PC-3 (cell line): ENCODE measurements at regions not wholly inside any gene's neighbourhood (a gene's known extent, or its start where the extent isn't known, plus 50 kb on each side); places are given as distances from the start of the nearest gene placed in this dataset.
A peak's percentile ranks its signal among the peaks of the same experiment; 100 is the strongest.

Source experiments
- ATAC-seq: fragments of 200-7000 bp; cut with Tn5 transposase; 2 replicates; pipeline ENCODE4 v1.9.1; 2020; ENCODE audit warnings: mild to moderate bottlenecking, moderate library complexity
- BruUV-seq: library from RNA; stranded (reverse); fragments of 400-500 nt; replicated peaks from 2 replicates; lab custom pipeline; 2021; lab: Mats Ljungman, UMichigan
- CTCF ChIA-PET: fragments of 300-600 bp; sonication (Branson Sonifier 250); formaldehyde crosslinking; loops from one replicate; lab custom pipeline; 2022; ENCODE audit warnings: antibody characterized with exemption; lab: Charles Lee
- POLR2A ChIA-PET: fragments of 300-600 bp; sonication (Branson Sonifier 250); formaldehyde crosslinking; loops from one replicate; lab custom pipeline; 2022; ENCODE audit warnings: antibody characterized with exemption; ENCODE audit not compliant: unreplicated experiment; lab: Charles Lee
- DNase-seq: peaks from one replicate; pipeline ENCODE4 v3.0.0-alpha.2; 2015
- H2AFZ ChIP-seq: fragments of 300-600 bp; sonication (generic); 2 replicates; pipeline ENCODE4 v1.6.0; 2016; ENCODE audit warnings: antibody characterized with exemption, low read length
- H3F3A ChIP-seq: fragments of 300-600 bp; sonication (generic); one replicate; pipeline ENCODE4 v1.6.0; 2017; ENCODE audit warnings: antibody characterized with exemption, low read length, control low read depth, mild to moderate bottlenecking; ENCODE audit not compliant: unreplicated experiment
- H3K27ac ChIP-seq: fragments of 300-600 bp; sonication (generic); 2 replicates; pipeline ENCODE4 v1.5.1; 2016; ENCODE audit warnings: mild to moderate bottlenecking, low read length
- H3K27me3 ChIP-seq: fragments of 300-600 bp; sonication (generic); 2 replicates; pipeline ENCODE4 v1.6.1; 2016; ENCODE audit warnings: low read length, mixed read lengths
- H3K36me3 ChIP-seq: fragments of 300-600 bp; sonication (generic); 2 replicates; pipeline ENCODE4 v1.6.1; 2016; ENCODE audit warnings: low read depth, mixed run types, low read length, mixed read lengths
- H3K4me1 ChIP-seq: fragments of 300-600 bp; sonication (generic); 2 replicates; pipeline ENCODE4 v1.5.1; 2016; ENCODE audit warnings: low read length; ENCODE audit not compliant: insufficient read depth
- H3K4me2 ChIP-seq: fragments of 300-600 bp; sonication (generic); 2 replicates; pipeline ENCODE4 v1.6.0; 2016; ENCODE audit warnings: low read length
- H3K4me3 ChIP-seq: fragments of 300-600 bp; sonication (generic); 2 replicates; pipeline ENCODE4 v1.5.1; 2016; ENCODE audit warnings: mild to moderate bottlenecking, low read length, mixed read lengths
- H3K79me2 ChIP-seq: fragments of 300-600 bp; sonication (generic); 2 replicates; pipeline ENCODE4 v1.6.1; 2017; ENCODE audit warnings: low read length, mixed read lengths
- H3K9ac ChIP-seq: fragments of 300-600 bp; sonication (generic); 2 replicates; pipeline ENCODE4 v1.6.0; 2016; ENCODE audit warnings: mild to moderate bottlenecking, low read length
- H3K9me2 ChIP-seq: fragments of 300-600 bp; sonication (generic); replicated peaks from 2 replicates; pipeline ENCODE4 v1.6.1; 2016; ENCODE audit warnings: mixed run types, low read length, mixed read lengths
- H3K9me3 ChIP-seq: fragments of 300-600 bp; sonication (generic); 2 replicates; pipeline ENCODE4 v1.6.1; 2016; ENCODE audit warnings: low read length, mixed read lengths
- H4K20me1 ChIP-seq: fragments of 300-600 bp; sonication (generic); 2 replicates; pipeline ENCODE4 v1.6.1; 2016; ENCODE audit warnings: low read length, mixed read lengths
- EZH2 ChIP-seq: fragments of 300-600 bp; sonication (generic); IDR thresholded peaks from one replicate; pipeline ENCODE4 v1.6.1; 2017; ENCODE audit warnings: antibody characterized with exemption, mild to moderate bottlenecking, low read length; ENCODE audit not compliant: unreplicated experiment
- EZH2phosphoT487 ChIP-seq: fragments of 300-600 bp; sonication (generic); IDR thresholded peaks from 2 replicates; pipeline ENCODE4 v1.6.1; 2018; ENCODE audit warnings: mild to moderate bottlenecking, antibody characterized with exemption, low read length, borderline replicate concordance
- intact Hi-C: fragments of 100-400 bp; cut with micrococcal nuclease; formaldehyde crosslinking; loops from 2 replicates; pipeline ENCODE4 v1.9.0; 2023
- TF ChIP-seq, protein P1 (sequence below): fragments of 300-600 bp; sonication (generic); conservative IDR thresholded peaks from 2 replicates; pipeline ENCODE4 v1.5.1; 2017; ENCODE audit warnings: antibody characterized with exemption, low read depth, mild to moderate bottlenecking, low read length

DNA sequence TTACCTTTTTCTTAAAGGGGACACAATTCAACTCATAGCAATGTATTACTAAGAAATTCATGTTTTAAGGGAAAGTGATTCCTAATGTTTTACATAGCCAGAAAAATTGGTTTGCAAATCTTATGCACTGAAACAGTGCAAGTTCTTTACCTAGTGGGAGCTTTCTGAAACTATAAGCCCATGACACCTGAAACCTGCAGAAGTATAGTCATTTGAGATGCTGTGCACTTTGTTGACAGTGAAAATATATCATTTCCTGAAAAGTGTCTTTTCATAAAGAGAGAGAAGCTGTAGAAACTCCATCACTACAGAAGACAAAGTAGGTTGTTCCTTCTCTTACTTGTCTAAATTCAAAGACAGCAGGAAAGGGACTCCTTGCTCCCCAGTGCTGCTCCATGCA lies 517.1 kb downstream of the LMO7 start:
- no TSS peak for BruUV-seq
- Histone ChIP-seq H3K27me3 (no peaks in the 10 kb centered on the region), H3K4me1 (peaks cover 7% of the 10 kb centered on the region), H2AFZ (no peak overlapping the region), H3K4me3 (no peak overlapping the region), H3F3A (no peaks in the 10 kb centered on the region), H4K20me1 (no peaks in the 10 kb centered on the region), H3K9me3 (no peaks in the 10 kb centered on the region), H3K36me3 (no peaks in the 10 kb centered on the region), H3K9ac (no peak overlapping the region), H3K9me2 (no peaks in the 10 kb centered on the region), H3K79me2 (no peaks in the 10 kb centered on the region), H3K4me2 (no peak overlapping the region), H3K27ac (no peak overlapping the region)
- TF ChIP-seq EZH2phosphoT487: no peak
- TF ChIP-seq EZH2: no peak
- TF ChIP-seq, protein P1, sequence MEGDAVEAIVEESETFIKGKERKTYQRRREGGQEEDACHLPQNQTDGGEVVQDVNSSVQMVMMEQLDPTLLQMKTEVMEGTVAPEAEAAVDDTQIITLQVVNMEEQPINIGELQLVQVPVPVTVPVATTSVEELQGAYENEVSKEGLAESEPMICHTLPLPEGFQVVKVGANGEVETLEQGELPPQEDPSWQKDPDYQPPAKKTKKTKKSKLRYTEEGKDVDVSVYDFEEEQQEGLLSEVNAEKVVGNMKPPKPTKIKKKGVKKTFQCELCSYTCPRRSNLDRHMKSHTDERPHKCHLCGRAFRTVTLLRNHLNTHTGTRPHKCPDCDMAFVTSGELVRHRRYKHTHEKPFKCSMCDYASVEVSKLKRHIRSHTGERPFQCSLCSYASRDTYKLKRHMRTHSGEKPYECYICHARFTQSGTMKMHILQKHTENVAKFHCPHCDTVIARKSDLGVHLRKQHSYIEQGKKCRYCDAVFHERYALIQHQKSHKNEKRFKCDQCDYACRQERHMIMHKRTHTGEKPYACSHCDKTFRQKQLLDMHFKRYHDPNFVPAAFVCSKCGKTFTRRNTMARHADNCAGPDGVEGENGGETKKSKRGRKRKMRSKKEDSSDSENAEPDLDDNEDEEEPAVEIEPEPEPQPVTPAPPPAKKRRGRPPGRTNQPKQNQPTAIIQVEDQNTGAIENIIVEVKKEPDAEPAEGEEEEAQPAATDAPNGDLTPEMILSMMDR: no peak
- ATAC-seq (no peak), DNase-seq (no peak)
- CTCF ChIA-PET: no interaction called here
- POLR2A ChIA-PET: no interaction called here
- intact Hi-C loops: no loop called here

DNA sequence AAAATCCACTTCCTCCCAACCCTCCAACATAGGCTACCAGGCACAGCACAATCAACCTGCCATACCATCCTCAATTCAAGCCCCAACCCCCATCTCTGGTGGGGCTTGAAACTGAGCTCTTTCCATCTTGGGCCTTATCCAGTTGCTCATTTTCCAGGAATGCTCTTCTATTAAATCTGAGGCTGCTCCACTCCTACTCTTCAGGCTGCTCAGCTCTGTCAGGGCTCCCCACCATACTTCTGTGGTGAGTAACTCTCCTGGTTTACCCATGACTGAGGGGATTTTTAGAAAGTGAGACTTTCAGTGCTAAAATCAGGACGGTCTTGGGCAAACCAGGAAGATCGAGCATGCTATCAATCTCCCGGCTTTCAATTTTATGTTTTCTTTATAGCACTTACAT lies 512.8 kb downstream of the LMO7 start:
- H3K9me2 ChIP-seq: no peaks in the 10 kb centered on the region
- no peaks in the 10 kb centered on the region for H3F3A ChIP-seq
- no peak overlapping the region for H3K4me3 ChIP-seq
- TF ChIP-seq EZH2phosphoT487 (no peak), EZH2 (no peak)
- TF ChIP-seq, protein P1: no peak
- intact Hi-C loops: no loop called here
- DNase-seq (peak; percentile 59), ATAC-seq (peak; percentile 56)
- no peaks in the 10 kb centered on the region for H3K27me3 ChIP-seq
- H3K27ac ChIP-seq: no peak overlapping the region
- H4K20me1 ChIP-seq: no peaks in the 10 kb centered on the region
- H3K9me3 ChIP-seq: no peaks in the 10 kb centered on the region
- peaks cover 7% of the 10 kb centered on the region for H3K4me1 ChIP-seq
- H3K4me2 ChIP-seq: peak overlapping the region; percentile 22; the same call in 1 of the 2 replicates
- H3K79me2 ChIP-seq: no peaks in the 10 kb centered on the region
- CTCF ChIA-PET: interaction anchor here (0.5 kb wide), 1 partner anchor 102 kb away, joined by 4 read pairs; no protein-coding TSS in a partner anchor
- POLR2A ChIA-PET: no interaction called here
- BruUV-seq: no TSS peak
- H2AFZ ChIP-seq: no peak overlapping the region
- H3K36me3 ChIP-seq: no peaks in the 10 kb centered on the region
- H3K9ac ChIP-seq: no peak overlapping the region

DNA sequence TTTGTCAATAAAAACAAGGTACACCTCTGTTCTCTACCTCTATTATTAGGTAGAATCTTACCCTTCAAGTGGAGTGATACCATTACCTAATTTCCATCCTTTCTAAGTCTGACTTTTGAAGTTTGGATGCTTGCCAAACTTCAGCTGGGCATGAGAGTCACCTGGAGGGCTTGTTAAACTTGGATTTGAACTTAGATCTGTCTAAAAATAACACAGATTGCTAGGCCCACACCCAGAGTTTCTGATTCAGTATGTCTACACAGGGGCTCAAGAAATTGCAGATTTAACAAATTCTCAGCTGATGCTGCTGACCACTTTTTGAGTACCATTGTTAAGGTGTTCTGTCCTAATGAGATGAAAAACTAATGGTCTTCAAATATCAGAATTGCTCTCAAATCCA lies 512.2 kb downstream of the LMO7 start:
- H3K36me3 ChIP-seq: no peaks in the 10 kb centered on the region
- H4K20me1 ChIP-seq: no peaks in the 10 kb centered on the region
- H3K9ac ChIP-seq: no peak overlapping the region
- ATAC-seq (no peak), DNase-seq (peak; percentile 26)
- no peak overlapping the region for H3K4me3 ChIP-seq
- no TSS peak for BruUV-seq
- no peak overlapping the region for H2AFZ ChIP-seq
- H3K4me1 ChIP-seq: peaks cover 7% of the 10 kb centered on the region
- no peak overlapping the region for H3K4me2 ChIP-seq
- TF ChIP-seq EZH2phosphoT487 (no peak), EZH2 (no peak)
- TF ChIP-seq, protein P1: no peak
- intact Hi-C loops: no loop called here
- H3K9me2 ChIP-seq: no peaks in the 10 kb centered on the region
- ChIA-PET CTCF (interaction anchor here (0.5 kb wide), 1 partner anchor 102 kb away, joined by 4 read pairs; no protein-coding TSS in a partner anchor), POLR2A (no interaction called here)
- H3K27me3 ChIP-seq: no peaks in the 10 kb centered on the region
- H3K79me2 ChIP-seq: no peaks in the 10 kb centered on the region
- no peak overlapping the region for H3K27ac ChIP-seq
- H3F3A ChIP-seq: no peaks in the 10 kb centered on the region
- H3K9me3 ChIP-seq: no peaks in the 10 kb centered on the region
